GM23248 (cell line): ENCODE measurements at regions not wholly inside any gene's neighbourhood (a gene's known extent, or its start where the extent isn't known, plus 50 kb on each side); places are given as distances from the start of the nearest gene placed in this dataset.

ENCODE experiments used
- DNase-seq: peaks from one replicate; pipeline ENCODE4 v3.0.0-alpha.2; 2015
- H2AFZ ChIP-seq: fragments of 200-600 bp; sonication (generic); 2 replicates; pipeline ENCODE4 v1.6.1; 2016; ENCODE audit warnings: antibody characterized with exemption
- H3F3A ChIP-seq: fragments of 200-600 bp; sonication (generic); 2 replicates; pipeline ENCODE4 v1.6.1; 2016; ENCODE audit warnings: mild to moderate bottlenecking, antibody characterized with exemption, mixed run types; ENCODE audit not compliant: insufficient read depth
- H3K27ac ChIP-seq: fragments of 200-600 bp; sonication (generic); 2 replicates; pipeline ENCODE4 v1.5.1; 2016; ENCODE audit warnings: mild to moderate bottlenecking
- H3K27me3 ChIP-seq: fragments of 200-600 bp; sonication (generic); replicated peaks from 2 replicates; pipeline ENCODE4 v1.6.1; 2016; ENCODE audit warnings: mild to moderate bottlenecking; ENCODE audit not compliant: insufficient read depth
- H3K36me3 ChIP-seq: fragments of 200-600 bp; sonication (generic); 2 replicates; pipeline ENCODE4 v1.6.1; 2016; ENCODE audit warnings: low read depth, mild to moderate bottlenecking
- H3K4me1 ChIP-seq: fragments of 200-600 bp; sonication (generic); 2 replicates; pipeline ENCODE4 v1.6.1; 2016; ENCODE audit warnings: mild to moderate bottlenecking; ENCODE audit not compliant: insufficient read depth
- H3K4me2 ChIP-seq: fragments of 200-600 bp; sonication (generic); one replicate; pipeline ENCODE4 v1.6.1; 2016; ENCODE audit warnings: mild to moderate bottlenecking; ENCODE audit not compliant: unreplicated experiment
- H3K4me3 ChIP-seq: fragments of 200-600 bp; sonication (generic); 2 replicates; pipeline ENCODE4 v1.5.1; 2016; ENCODE audit warnings: mild to moderate bottlenecking
- H3K79me2 ChIP-seq: fragments of 200-600 bp; sonication (generic); 2 replicates; pipeline ENCODE4 v1.6.1; 2016; ENCODE audit warnings: mild to moderate bottlenecking; ENCODE audit not compliant: insufficient read depth
- H3K9ac ChIP-seq: fragments of 200-600 bp; sonication (generic); 2 replicates; pipeline ENCODE4 v1.6.1; 2016; ENCODE audit warnings: mild to moderate bottlenecking
- H3K9me2 ChIP-seq: fragments of 200-600 bp; sonication (generic); 2 replicates; pipeline ENCODE4 v1.6.1; 2016; ENCODE audit warnings: mixed run types, mild to moderate bottlenecking, moderate library complexity; ENCODE audit not compliant: insufficient read depth
- H3K9me3 ChIP-seq: fragments of 200-600 bp; sonication (generic); one replicate; pipeline ENCODE4 v1.6.1; 2017; ENCODE audit warnings: low read depth
- H4K20me1 ChIP-seq: fragments of 200-600 bp; sonication (generic); 2 replicates; pipeline ENCODE4 v1.6.0; 2016; ENCODE audit not compliant: insufficient read depth
- EZH2 ChIP-seq: fragments of 200-600 bp; sonication (generic); IDR thresholded peaks from 2 replicates; pipeline ENCODE4 v1.6.1; 2018; ENCODE audit warnings: antibody characterized with exemption, mild to moderate bottlenecking; ENCODE audit not compliant: insufficient read depth, poor library complexity, severe bottlenecking
- EZH2phosphoT487 ChIP-seq: fragments of 200-600 bp; sonication (generic); IDR thresholded peaks from 2 replicates; pipeline ENCODE4 v1.6.1; 2018; ENCODE audit warnings: antibody characterized with exemption, moderate library complexity, mild to moderate bottlenecking, low read depth; ENCODE audit not compliant: insufficient read depth
- WGBS, 2 experiments: methylation state at CpG; one replicate each; pipeline ENCODE4 v1.1.6; 2015 to 2017; ENCODE audit warnings: low lambda C conversion rate in 2 of 2, low coverage in 1 of 2; ENCODE audit errors: missing lambda C conversion rate in 2 of 2; 5-methylcytosine and 5-hydroxymethylcytosine counted together
- in situ Hi-C: fragments of 300-500 bp; cut with MboI; formaldehyde crosslinking; loops from 2 replicates; pipeline ENCODE4 v1.15.0; 2020

- no peak for DNase-seq
- no peak for TF ChIP-seq EZH2
- no peak for TF ChIP-seq EZH2phosphoT487
- Histone ChIP-seq H4K20me1 (no peaks in the 10 kb centered on the region), H3K4me3 (no peak overlapping the region), H3K27me3 (no peaks in the 10 kb centered on the region; the same call in none of the 2 replicates), H3K9ac (no peak overlapping the region), H3K79me2 (no peaks in the 10 kb centered on the region), H3K36me3 (no peaks in the 10 kb centered on the region), H3K9me2 (no peaks in the 10 kb centered on the region), H3K4me1 (no peaks in the 10 kb centered on the region), H3K27ac (no peak overlapping the region), H3K4me2 (no peak overlapping the region), H2AFZ (no peak overlapping the region), H3K9me3 (no peaks in the 10 kb centered on the region), H3F3A (no peaks in the 10 kb centered on the region)
- in situ Hi-C loops: no loop called here
- 22 to 26% methylated on average over 6 of the region's 6 CpGs for WGBS, 2 experiments
These were observed 163.9 kb downstream of the KCTD15 start for GRCh38 chr19:33960566-33960965.

GRCh38 chr19:33962161-33962560 is 165.5 kb downstream of the KCTD15 start:
- TF ChIP-seq EZH2phosphoT487 (no peak), EZH2 (no peak)
- Histone ChIP-seq H3K79me2 (no peaks in the 10 kb centered on the region), H3K9ac (no peak overlapping the region), H3K27ac (no peak overlapping the region), H3K27me3 (no peaks in the 10 kb centered on the region; the same call in none of the 2 replicates), H3F3A (no peaks in the 10 kb centered on the region), H3K4me1 (no peaks in the 10 kb centered on the region), H4K20me1 (no peaks in the 10 kb centered on the region), H2AFZ (no peak overlapping the region), H3K4me2 (no peak overlapping the region), H3K9me3 (no peaks in the 10 kb centered on the region), H3K36me3 (no peaks in the 10 kb centered on the region), H3K9me2 (no peaks in the 10 kb centered on the region), H3K4me3 (no peak overlapping the region)
- in situ Hi-C loops: no loop called here
- WGBS, 2 experiments: 16 to 23% methylated on average over 2 of the region's 2 CpGs
- no peak for DNase-seq

GRCh38 chr19:33963514-33963913 is 166.8 kb downstream of the KCTD15 start:
- Histone ChIP-seq H3K27ac (no peak overlapping the region), H3K9ac (no peak overlapping the region), H3F3A (no peaks in the 10 kb centered on the region), H3K4me2 (no peak overlapping the region), H4K20me1 (no peaks in the 10 kb centered on the region), H3K9me2 (no peaks in the 10 kb centered on the region), H2AFZ (no peak overlapping the region), H3K9me3 (no peaks in the 10 kb centered on the region), H3K27me3 (no peaks in the 10 kb centered on the region; the same call in 1 of the 2 replicates), H3K79me2 (no peaks in the 10 kb centered on the region), H3K4me3 (no peak overlapping the region), H3K4me1 (no peaks in the 10 kb centered on the region), H3K36me3 (no peaks in the 10 kb centered on the region)
- DNase-seq: no peak
- WGBS, 2 experiments: 23 to 31% methylated on average over 7 of the region's 7 CpGs
- TF ChIP-seq EZH2phosphoT487 (no peak), EZH2 (no peak)
- in situ Hi-C loops: no loop called here

- TF ChIP-seq EZH2 (no peak), EZH2phosphoT487 (no peak)
- no peaks in the 10 kb centered on the region for H3K9me2 ChIP-seq
- H3K27me3 ChIP-seq: no peaks in the 10 kb centered on the region
- no peak overlapping the region for H3K9ac ChIP-seq
- DNase-seq: no peak
- H3K4me2 ChIP-seq: no peak overlapping the region
- no peaks in the 10 kb centered on the region for H3K36me3 ChIP-seq
- no peaks in the 10 kb centered on the region for H3K4me1 ChIP-seq
- WGBS, 2 experiments: 0% methylated on average over 1 of the region's 1 CpG
- no peak overlapping the region for H3K27ac ChIP-seq
- H3K4me3 ChIP-seq: no peak overlapping the region
- H4K20me1 ChIP-seq: no peaks in the 10 kb centered on the region
- H3F3A ChIP-seq: no peaks in the 10 kb centered on the region
- in situ Hi-C loops: no loop called here
- H2AFZ ChIP-seq: no peak overlapping the region
- H3K9me3 ChIP-seq: no peaks in the 10 kb centered on the region
- H3K79me2 ChIP-seq: no peaks in the 10 kb centered on the region
These were observed 174.4 kb downstream of the KCTD15 start for GRCh38 chr19:33971073-33971472.
